WTC11 (cell line): ENCODE measurements at regions not wholly inside any gene's neighbourhood (a gene's known extent, or its start where the extent isn't known, plus 50 kb on each side); places are given as distances from the start of the nearest gene placed in this dataset.

Source experiments
- ATAC-seq: fragments of 200-7000 bp; cut with Tn5 transposase; 2 replicates; pipeline ENCODE4 v1.10.0; 2021; ENCODE audit warnings: mild to moderate bottlenecking, moderate library complexity
- CTCF ChIA-PET: fragments of 300-600 bp; sonication (Branson Sonifier 250); formaldehyde crosslinking; loops from one replicate; lab custom pipeline; 2021; ENCODE audit warnings: antibody characterized with exemption; lab: Charles Lee
- POLR2A ChIA-PET: fragments of 350-600 bp; sonication (Branson Sonifier 250); formaldehyde crosslinking; loops from one replicate; lab custom pipeline; 2021; ENCODE audit warnings: antibody characterized with exemption; lab: Charles Lee
- DNase-seq: peaks from one replicate; pipeline ENCODE4 v3.0.0; 2021; ENCODE audit warnings: low spot score
- H3K27ac Mint-ChIP-seq: 2 replicates; pipeline ENCODE4 v1.8.0; 2021; ENCODE audit warnings: mixed read lengths
- H3K27me3 Mint-ChIP-seq: 2 replicates; pipeline ENCODE4 v1.8.0; 2021; ENCODE audit warnings: low read depth, mild to moderate bottlenecking, moderate library complexity, mixed read lengths
- H3K36me3 Mint-ChIP-seq: 2 replicates; pipeline ENCODE4 v1.8.0; 2021; ENCODE audit warnings: mixed read lengths
- H3K4me1 Mint-ChIP-seq: 2 replicates; pipeline ENCODE4 v1.8.0; 2022; ENCODE audit warnings: mixed read lengths
- H3K4me3 Mint-ChIP-seq: 2 replicates; pipeline ENCODE4 v1.8.0; 2021; ENCODE audit warnings: mild to moderate bottlenecking, moderate library complexity, mixed read lengths
- H3K9me3 Mint-ChIP-seq: 2 replicates; pipeline ENCODE4 v1.8.0; 2021; ENCODE audit warnings: mixed read lengths
- ESRRA ChIP-seq: sonication (generic); formaldehyde crosslinking; IDR thresholded peaks from 2 replicates; pipeline ENCODE4 v1.8.1; 2022; ENCODE audit warnings: mild to moderate bottlenecking, missing genetic modification reagents, borderline replicate concordance
- FOXJ3 ChIP-seq: sonication (generic); formaldehyde crosslinking; IDR thresholded peaks from 2 replicates; pipeline ENCODE4 v1.9.0; 2021; ENCODE audit warnings: missing genetic modification reagents, mild to moderate bottlenecking, borderline replicate concordance
- FOXK1 ChIP-seq: sonication (generic); formaldehyde crosslinking; IDR thresholded peaks from 2 replicates; pipeline ENCODE4 v1.8.0; 2022; ENCODE audit warnings: mild to moderate bottlenecking, moderate library complexity, missing genetic modification reagents
- GABPB1 ChIP-seq: sonication (generic); formaldehyde crosslinking; IDR thresholded peaks from 2 replicates; pipeline ENCODE4 v1.8.1; 2023; ENCODE audit warnings: mild to moderate bottlenecking, missing genetic modification reagents
- NFATC4 ChIP-seq: fragments of 250-450 bp; sonication (Bioruptor Pico); IDR thresholded peaks from 2 replicates; pipeline ENCODE4 v1.9.0; 2021; ENCODE audit warnings: mild to moderate bottlenecking
- NFYB ChIP-seq: sonication (generic); formaldehyde crosslinking; conservative IDR thresholded peaks from 2 replicates; pipeline ENCODE4 v1.8.0; 2022; ENCODE audit warnings: low read depth, missing genetic modification reagents
- RORB ChIP-seq: fragments of 250-450 bp; sonication (Bioruptor Pico); IDR thresholded peaks from 2 replicates; pipeline ENCODE4 v1.9.0; 2021; ENCODE audit warnings: mild to moderate bottlenecking
- SMAD4 ChIP-seq: sonication (generic); formaldehyde crosslinking; IDR thresholded peaks from 2 replicates; pipeline ENCODE4 v1.8.0; 2022; ENCODE audit warnings: mild to moderate bottlenecking, missing genetic modification reagents
- SP1 ChIP-seq: sonication (generic); formaldehyde crosslinking; conservative IDR thresholded peaks from 2 replicates; pipeline ENCODE4 v1.8.1; 2022; ENCODE audit warnings: missing genetic modification reagents
- TP53 ChIP-seq: sonication (generic); formaldehyde crosslinking; IDR thresholded peaks from 2 replicates; pipeline ENCODE4 v1.8.1; 2023; ENCODE audit warnings: mild to moderate bottlenecking, missing genetic modification reagents
- ZBTB21 ChIP-seq: sonication (generic); formaldehyde crosslinking; IDR thresholded peaks from 2 replicates; pipeline ENCODE4 v1.8.1; 2023; ENCODE audit warnings: mild to moderate bottlenecking, missing genetic modification reagents, borderline replicate concordance
- ZNF219 ChIP-seq: sonication (generic); formaldehyde crosslinking; IDR thresholded peaks from 2 replicates; pipeline ENCODE4 v1.8.0; 2023; ENCODE audit warnings: missing genetic modification reagents, mild to moderate bottlenecking, borderline replicate concordance
- ZNF317 ChIP-seq: sonication (generic); formaldehyde crosslinking; IDR thresholded peaks from 2 replicates; pipeline ENCODE4 v1.8.1; 2023; ENCODE audit warnings: low read depth, mild to moderate bottlenecking, moderate library complexity, missing genetic modification reagents, borderline replicate concordance
- ZNF396 ChIP-seq: fragments of 250-450 bp; sonication (Bioruptor Pico); IDR thresholded peaks from 2 replicates; pipeline ENCODE4 v1.8.0; 2021; ENCODE audit warnings: mild to moderate bottlenecking, moderate library complexity, borderline replicate concordance
- TF ChIP-seq, protein P1 (sequence below): sonication (generic); formaldehyde crosslinking; IDR thresholded peaks from 2 replicates; pipeline ENCODE4 v1.8.1; 2022; ENCODE audit warnings: mild to moderate bottlenecking, moderate library complexity, missing genetic modification reagents
- TF ChIP-seq, protein P2 (sequence below): sonication (generic); formaldehyde crosslinking; IDR thresholded peaks from 2 replicates; pipeline ENCODE4 v1.8.0; 2023; ENCODE audit warnings: mild to moderate bottlenecking, missing genetic modification reagents
- TF ChIP-seq, protein P3 (sequence below): sonication (generic); formaldehyde crosslinking; conservative IDR thresholded peaks from 2 replicates; pipeline ENCODE4 v1.8.1; 2023; ENCODE audit warnings: mild to moderate bottlenecking, low read depth, missing genetic modification reagents, moderate library complexity
- TF ChIP-seq, protein P4 (sequence below): fragments of 250-450 bp; sonication (Bioruptor Pico); IDR thresholded peaks from 2 replicates; pipeline ENCODE4 v1.9.0; 2021; ENCODE audit warnings: mild to moderate bottlenecking
- TF ChIP-seq, protein P5 (sequence below): sonication (generic); formaldehyde crosslinking; IDR thresholded peaks from 2 replicates; pipeline ENCODE4 v1.8.0; 2023; ENCODE audit warnings: missing genetic modification reagents, mild to moderate bottlenecking, borderline replicate concordance

DNA sequence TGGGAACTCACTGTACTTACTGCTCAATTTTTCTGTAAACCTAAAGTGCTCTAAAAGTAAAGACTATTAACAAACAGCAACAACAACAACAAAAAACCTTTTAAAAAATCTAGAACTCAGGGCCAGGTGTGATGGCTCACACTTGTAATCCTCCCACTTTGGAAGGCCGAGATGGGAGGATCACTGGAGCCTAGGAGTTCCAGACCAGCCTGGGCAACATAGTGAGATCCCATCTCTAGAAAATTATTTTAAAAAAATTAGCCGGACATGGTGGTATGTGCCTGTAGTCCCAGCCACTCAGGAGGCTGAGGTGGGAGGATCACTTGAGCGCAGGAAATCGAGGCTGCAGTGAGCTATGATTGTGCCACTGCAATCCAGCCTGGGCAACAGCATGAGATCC lies 161.8 kb downstream of the NUP210 start:
- no peaks in the 10 kb centered on the region for H3K9me3 Mint-ChIP-seq
- no peaks in the 10 kb centered on the region for H3K36me3 Mint-ChIP-seq
- no peak overlapping the region for H3K27ac Mint-ChIP-seq
- ChIA-PET POLR2A (no interaction called here), CTCF (interaction anchor here (1.5 kb wide), 1 partner anchor 25 kb away, joined by 3 read pairs; no protein-coding TSS in a partner anchor)
- no peak overlapping the region for H3K4me3 Mint-ChIP-seq
- TF ChIP-seq ZNF219 (CRISPR knock-in tag) (no peak), SMAD4 (CRISPR knock-in tag) (no peak), RORB (CRISPR knock-in tag) (no peak), GABPB1 (CRISPR knock-in tag) (no peak), ZNF317 (no peak), SP1 (CRISPR knock-in tag) (no peak), NFYB (CRISPR knock-in tag) (no peak), NFATC4 (CRISPR knock-in tag) (no peak), FOXJ3 (CRISPR knock-in tag) (no peak), ESRRA (CRISPR knock-in tag) (no peak), ZBTB21 (CRISPR knock-in tag) (no peak), ZNF396 (CRISPR knock-in tag) (no peak), TP53 (no peak), FOXK1 (CRISPR knock-in tag) (no peak)
- TF ChIP-seq, protein P1, sequence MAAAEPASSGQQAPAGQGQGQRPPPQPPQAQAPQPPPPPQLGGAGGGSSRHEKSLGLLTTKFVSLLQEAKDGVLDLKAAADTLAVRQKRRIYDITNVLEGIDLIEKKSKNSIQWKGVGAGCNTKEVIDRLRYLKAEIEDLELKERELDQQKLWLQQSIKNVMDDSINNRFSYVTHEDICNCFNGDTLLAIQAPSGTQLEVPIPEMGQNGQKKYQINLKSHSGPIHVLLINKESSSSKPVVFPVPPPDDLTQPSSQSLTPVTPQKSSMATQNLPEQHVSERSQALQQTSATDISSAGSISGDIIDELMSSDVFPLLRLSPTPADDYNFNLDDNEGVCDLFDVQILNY (CRISPR knock-in tag) = no peak
- TF ChIP-seq, protein P2, sequence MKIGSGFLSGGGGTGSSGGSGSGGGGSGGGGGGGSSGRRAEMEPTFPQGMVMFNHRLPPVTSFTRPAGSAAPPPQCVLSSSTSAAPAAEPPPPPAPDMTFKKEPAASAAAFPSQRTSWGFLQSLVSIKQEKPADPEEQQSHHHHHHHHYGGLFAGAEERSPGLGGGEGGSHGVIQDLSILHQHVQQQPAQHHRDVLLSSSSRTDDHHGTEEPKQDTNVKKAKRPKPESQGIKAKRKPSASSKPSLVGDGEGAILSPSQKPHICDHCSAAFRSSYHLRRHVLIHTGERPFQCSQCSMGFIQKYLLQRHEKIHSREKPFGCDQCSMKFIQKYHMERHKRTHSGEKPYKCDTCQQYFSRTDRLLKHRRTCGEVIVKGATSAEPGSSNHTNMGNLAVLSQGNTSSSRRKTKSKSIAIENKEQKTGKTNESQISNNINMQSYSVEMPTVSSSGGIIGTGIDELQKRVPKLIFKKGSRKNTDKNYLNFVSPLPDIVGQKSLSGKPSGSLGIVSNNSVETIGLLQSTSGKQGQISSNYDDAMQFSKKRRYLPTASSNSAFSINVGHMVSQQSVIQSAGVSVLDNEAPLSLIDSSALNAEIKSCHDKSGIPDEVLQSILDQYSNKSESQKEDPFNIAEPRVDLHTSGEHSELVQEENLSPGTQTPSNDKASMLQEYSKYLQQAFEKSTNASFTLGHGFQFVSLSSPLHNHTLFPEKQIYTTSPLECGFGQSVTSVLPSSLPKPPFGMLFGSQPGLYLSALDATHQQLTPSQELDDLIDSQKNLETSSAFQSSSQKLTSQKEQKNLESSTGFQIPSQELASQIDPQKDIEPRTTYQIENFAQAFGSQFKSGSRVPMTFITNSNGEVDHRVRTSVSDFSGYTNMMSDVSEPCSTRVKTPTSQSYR (CRISPR knock-in tag) = no peak
- TF ChIP-seq, protein P3, sequence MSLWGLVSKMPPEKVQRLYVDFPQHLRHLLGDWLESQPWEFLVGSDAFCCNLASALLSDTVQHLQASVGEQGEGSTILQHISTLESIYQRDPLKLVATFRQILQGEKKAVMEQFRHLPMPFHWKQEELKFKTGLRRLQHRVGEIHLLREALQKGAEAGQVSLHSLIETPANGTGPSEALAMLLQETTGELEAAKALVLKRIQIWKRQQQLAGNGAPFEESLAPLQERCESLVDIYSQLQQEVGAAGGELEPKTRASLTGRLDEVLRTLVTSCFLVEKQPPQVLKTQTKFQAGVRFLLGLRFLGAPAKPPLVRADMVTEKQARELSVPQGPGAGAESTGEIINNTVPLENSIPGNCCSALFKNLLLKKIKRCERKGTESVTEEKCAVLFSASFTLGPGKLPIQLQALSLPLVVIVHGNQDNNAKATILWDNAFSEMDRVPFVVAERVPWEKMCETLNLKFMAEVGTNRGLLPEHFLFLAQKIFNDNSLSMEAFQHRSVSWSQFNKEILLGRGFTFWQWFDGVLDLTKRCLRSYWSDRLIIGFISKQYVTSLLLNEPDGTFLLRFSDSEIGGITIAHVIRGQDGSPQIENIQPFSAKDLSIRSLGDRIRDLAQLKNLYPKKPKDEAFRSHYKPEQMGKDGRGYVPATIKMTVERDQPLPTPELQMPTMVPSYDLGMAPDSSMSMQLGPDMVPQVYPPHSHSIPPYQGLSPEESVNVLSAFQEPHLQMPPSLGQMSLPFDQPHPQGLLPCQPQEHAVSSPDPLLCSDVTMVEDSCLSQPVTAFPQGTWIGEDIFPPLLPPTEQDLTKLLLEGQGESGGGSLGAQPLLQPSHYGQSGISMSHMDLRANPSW (CRISPR knock-in tag) = no peak
- TF ChIP-seq, protein P4, sequence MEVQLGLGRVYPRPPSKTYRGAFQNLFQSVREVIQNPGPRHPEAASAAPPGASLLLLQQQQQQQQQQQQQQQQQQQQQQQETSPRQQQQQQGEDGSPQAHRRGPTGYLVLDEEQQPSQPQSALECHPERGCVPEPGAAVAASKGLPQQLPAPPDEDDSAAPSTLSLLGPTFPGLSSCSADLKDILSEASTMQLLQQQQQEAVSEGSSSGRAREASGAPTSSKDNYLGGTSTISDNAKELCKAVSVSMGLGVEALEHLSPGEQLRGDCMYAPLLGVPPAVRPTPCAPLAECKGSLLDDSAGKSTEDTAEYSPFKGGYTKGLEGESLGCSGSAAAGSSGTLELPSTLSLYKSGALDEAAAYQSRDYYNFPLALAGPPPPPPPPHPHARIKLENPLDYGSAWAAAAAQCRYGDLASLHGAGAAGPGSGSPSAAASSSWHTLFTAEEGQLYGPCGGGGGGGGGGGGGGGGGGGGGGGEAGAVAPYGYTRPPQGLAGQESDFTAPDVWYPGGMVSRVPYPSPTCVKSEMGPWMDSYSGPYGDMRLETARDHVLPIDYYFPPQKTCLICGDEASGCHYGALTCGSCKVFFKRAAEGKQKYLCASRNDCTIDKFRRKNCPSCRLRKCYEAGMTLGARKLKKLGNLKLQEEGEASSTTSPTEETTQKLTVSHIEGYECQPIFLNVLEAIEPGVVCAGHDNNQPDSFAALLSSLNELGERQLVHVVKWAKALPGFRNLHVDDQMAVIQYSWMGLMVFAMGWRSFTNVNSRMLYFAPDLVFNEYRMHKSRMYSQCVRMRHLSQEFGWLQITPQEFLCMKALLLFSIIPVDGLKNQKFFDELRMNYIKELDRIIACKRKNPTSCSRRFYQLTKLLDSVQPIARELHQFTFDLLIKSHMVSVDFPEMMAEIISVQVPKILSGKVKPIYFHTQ (CRISPR knock-in tag) = no peak
- TF ChIP-seq, protein P5, sequence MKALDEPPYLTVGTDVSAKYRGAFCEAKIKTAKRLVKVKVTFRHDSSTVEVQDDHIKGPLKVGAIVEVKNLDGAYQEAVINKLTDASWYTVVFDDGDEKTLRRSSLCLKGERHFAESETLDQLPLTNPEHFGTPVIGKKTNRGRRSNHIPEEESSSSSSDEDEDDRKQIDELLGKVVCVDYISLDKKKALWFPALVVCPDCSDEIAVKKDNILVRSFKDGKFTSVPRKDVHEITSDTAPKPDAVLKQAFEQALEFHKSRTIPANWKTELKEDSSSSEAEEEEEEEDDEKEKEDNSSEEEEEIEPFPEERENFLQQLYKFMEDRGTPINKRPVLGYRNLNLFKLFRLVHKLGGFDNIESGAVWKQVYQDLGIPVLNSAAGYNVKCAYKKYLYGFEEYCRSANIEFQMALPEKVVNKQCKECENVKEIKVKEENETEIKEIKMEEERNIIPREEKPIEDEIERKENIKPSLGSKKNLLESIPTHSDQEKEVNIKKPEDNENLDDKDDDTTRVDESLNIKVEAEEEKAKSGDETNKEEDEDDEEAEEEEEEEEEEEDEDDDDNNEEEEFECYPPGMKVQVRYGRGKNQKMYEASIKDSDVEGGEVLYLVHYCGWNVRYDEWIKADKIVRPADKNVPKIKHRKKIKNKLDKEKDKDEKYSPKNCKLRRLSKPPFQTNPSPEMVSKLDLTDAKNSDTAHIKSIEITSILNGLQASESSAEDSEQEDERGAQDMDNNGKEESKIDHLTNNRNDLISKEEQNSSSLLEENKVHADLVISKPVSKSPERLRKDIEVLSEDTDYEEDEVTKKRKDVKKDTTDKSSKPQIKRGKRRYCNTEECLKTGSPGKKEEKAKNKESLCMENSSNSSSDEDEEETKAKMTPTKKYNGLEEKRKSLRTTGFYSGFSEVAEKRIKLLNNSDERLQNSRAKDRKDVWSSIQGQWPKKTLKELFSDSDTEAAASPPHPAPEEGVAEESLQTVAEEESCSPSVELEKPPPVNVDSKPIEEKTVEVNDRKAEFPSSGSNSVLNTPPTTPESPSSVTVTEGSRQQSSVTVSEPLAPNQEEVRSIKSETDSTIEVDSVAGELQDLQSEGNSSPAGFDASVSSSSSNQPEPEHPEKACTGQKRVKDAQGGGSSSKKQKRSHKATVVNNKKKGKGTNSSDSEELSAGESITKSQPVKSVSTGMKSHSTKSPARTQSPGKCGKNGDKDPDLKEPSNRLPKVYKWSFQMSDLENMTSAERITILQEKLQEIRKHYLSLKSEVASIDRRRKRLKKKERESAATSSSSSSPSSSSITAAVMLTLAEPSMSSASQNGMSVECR (CRISPR knock-in tag) = no peak
- no peak for ATAC-seq
- peaks cover 26% of the 10 kb centered on the region for H3K4me1 Mint-ChIP-seq
- no peaks in the 10 kb centered on the region for H3K27me3 Mint-ChIP-seq
- DNase-seq = no peak
